Daoy (cell line): ENCODE measurements at regions not wholly inside any gene's neighbourhood (a gene's known extent, or its start where the extent isn't known, plus 50 kb on each side); places are given as distances from the start of the nearest gene placed in this dataset.
"Not testable (repeated sequence)": the region's sequence is repeated elsewhere in the genome, so short reads cannot be mapped to it uniquely, and the experiment has no call there.

Experiments
- DNase-seq: peaks from one replicate; pipeline ENCODE4 v3.0.0-alpha.2; 2015; ENCODE audit warnings: low read depth

- DNase-seq = no peak
Measured at GRCh38 chr6:102918161-102918560, 1524.7 kb downstream of the GRIK2 start.

DNA sequence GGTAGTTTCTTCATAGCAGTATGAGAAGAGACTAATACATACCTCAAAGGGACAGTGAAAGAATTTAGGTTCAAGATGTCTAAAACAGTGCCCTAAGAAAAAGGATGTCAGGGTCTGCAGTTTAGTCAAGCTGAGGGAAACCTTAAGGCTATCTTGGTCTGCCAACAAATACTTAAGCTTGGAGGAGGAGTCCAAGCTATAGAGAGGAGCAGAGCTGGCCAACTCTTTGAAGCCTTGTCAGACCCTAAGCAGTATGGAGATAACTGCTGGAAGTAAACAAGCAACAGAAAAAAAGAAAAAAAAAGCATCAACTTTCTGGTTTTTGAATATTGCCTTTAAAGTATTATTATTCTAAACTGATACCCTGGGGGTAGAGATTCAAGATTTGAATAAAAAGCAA is 1518.1 kb downstream of the GRIK2 start:
- DNase-seq = no peak

DNA sequence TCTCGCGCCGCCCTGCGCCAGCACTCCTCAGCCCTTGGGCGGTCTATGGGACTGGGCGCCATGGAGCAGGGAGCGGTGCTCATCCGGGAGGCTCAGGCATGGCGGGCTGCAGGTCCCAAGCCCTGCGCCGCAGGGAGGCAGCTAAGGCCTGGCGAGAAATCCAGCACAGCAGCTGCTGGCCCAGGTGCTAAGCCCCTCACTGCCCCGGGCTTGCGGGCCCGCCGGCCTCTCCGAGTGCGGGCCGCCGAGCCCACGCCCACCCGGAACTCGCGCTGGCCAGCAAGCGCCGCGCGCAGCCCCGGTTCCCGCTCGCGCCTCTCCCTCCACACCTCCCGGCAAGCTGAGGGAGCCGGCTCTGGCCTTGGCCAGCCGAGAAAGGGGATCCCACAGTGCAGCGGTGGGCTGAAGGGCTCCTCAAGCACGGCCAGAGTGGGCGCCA is 1517.2 kb downstream of the GRIK2 start:
- DNase-seq = not testable (repeated sequence)

GRCh38 chr6:102907181-102907580 is 1513.7 kb downstream of the GRIK2 start:
- DNase-seq = no peak

DNA sequence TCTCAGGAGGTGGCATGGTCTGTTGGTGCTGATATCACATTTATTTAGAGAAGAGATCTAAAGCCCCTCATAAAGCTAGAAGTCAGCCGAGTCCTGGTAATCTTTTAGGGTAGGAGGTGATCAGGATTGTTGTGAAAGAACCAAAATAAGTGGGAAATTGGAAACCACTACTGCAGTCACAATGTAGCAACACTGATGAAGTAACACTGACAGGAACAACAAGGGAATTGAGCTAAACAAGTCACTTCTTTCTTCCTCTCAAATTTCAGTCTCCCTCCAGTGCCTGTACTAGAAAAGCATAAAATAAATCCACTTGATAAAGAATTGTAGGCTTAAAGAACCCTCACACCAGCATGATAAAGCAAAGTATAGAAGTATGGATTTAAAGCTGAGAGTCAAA is 1509.0 kb downstream of the GRIK2 start:
- no peak for DNase-seq

DNA sequence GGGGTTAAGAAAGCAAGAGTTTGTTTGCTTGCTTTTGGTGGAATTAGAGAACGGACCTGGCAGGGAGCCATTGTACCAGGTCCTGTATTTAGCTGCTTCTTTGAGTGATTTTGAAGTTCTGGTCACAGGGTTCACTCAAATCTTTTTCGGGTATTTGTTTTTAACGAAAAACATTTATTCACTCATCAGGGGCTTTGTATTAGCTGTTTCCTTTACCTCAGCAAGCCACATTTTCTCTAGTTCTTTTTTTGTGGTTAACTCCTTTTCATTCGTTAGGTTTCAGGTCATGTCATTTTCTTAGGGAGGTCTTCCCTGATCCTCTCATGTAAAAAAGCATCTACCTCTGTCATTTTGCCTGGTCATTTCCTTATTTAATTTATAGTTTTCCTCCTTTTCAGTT is 1502.2 kb downstream of the GRIK2 start:
- DNase-seq = no peak

DNA sequence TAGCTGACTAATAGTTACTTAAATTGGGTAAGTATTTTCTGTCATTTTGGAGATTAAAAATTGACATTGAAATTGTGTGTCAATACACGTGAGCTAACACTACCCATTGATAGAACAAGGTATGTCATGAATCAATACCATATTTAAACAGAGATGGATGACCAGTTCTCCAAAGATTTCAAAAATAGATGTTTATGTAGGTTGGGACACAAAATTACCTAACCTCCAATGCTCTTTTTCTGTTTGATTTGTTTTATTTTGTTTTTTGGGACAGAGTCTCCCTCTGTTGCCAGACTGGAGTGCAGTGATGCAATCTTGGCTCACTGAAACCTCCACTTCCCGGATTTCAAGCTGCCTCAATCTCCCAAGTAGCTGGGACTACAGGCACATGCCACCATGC is 1491.7 kb downstream of the GRIK2 start:
- no peak for DNase-seq

- DNase-seq = no peak
Measured at GRCh38 chr6:102853249-102853955, 1459.9 kb downstream of the GRIK2 start.

- no peak for DNase-seq
Measured at GRCh38 chr6:102848796-102849195, 1455.3 kb downstream of the GRIK2 start.

- no peak for DNase-seq
Measured at GRCh38 chr6:102848210-102848609, 1454.7 kb downstream of the GRIK2 start.

DNA sequence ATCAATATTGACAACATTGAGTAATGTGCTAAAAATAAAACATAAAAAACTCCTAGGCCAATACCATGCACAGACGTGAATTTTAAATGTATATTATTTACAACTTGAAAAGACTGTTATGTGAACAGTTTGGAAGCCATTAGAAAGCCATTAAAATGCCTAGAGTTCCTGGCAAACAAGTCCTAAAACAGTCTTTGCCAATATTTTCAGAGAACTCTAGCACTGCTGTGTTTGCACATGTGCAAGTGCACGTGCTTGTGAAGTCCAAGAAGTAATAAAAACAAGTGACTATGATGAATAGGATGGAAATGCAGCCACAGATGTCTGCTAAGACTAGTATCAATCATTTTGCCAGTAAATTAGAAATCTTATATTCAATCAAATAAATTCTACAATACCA is 1447.6 kb downstream of the GRIK2 start:
- no peak for DNase-seq

DNA sequence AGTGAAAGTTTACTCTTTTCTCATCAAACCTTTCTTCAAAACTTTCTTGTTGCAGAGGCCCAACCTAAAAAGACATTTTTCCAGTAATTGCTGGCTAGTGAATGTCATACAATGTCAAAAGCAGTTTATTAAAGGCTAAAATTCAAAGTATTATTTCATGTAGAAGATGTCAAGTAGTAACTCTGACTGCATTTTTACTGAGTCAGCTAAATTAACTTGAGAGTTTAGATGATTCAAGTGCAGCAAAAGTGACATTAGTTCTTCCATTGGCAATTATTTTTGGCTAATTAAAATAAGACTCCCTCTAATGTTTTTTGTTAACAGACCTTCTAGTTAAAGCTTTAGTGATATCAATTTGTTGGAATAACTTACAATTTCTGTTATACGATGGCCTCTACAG is 1438.5 kb downstream of the GRIK2 start:
- no peak for DNase-seq

GRCh38 chr6:102820098-102820497 is 1426.6 kb downstream of the GRIK2 start:
- DNase-seq = no peak

DNA sequence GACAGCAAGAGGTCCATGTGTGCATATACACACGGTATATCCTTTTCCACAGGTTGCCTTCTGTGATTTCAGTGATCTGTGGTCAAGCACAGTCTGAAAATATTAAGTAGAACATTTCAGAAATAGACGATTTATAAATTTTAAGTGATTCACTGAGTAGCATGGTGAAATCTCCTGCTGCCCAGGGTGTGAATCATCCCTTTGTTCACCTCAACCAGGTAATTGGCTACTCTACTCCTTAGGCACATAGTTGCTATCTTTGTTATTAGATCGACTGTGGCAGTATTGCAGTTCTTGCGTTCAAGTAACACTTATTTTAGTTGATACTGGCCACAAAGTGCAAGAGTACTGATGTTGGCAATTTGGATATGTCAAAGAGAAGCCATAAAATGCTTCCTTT is 1421.7 kb downstream of the GRIK2 start:
- DNase-seq = no peak

DNA sequence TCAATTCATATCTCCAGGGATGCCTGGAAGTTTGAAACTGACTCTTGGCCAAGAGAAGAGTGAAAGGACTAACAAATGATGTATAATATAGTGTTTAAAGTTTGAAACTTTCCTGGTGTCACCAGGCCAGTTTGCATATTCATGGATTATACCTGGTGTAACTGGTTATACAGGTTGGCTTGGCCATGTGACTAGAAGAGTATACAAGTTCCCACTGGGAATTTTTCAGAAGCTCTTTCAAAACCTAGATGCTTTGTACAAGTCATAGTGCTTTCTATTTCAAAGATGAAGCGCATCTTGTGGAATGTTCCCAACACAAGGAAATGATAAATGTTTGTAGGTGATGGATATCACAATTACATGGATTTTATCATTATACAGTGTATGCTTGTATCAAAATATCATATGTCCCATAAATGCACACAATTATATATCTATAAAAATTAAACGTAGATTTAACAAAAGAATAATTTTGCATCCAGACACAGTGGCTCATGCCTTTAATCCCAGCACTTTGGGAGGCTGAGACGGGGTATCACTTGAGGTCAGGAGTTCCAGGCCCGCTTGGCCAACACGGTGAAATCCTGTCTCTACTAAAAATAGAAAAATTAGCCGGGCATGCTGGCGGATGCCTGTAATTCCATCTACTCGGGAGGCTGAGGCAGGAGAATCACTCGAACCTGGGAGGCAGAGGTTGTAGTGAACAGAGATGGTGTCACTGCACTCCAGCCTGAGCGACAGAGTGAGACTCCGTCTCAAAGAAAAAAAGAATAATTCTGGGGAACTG is 1420.2 kb downstream of the GRIK2 start:
- DNase-seq = no peak

GRCh38 chr6:102812242-102812641 is 1418.7 kb downstream of the GRIK2 start:
- no peak for DNase-seq

GRCh38 chr6:102808944-102809505 is 1415.5 kb downstream of the GRIK2 start:
- not testable (repeated sequence) for DNase-seq

GRCh38 chr6:102799051-102799450 is 1405.5 kb downstream of the GRIK2 start:
- DNase-seq = no peak

DNA sequence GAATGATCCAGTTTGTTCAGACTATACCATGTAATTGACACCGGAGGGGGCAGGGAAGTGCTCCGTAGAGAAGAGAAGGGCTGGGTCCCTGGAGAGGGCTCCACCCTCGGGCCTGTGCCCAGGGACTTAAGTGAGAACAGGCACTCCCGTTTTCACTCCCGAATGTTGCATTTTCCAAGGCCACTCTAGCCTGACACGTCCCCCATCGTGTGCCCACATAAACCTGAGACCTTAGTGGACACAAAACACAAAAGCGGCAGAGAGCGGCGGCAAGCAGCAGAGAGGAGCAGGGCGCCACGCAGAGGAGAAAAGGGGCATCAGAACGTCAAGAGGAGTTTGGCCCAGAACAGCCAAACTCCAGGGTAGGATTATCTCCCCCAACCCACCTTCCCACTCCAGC is 1405.1 kb downstream of the GRIK2 start:
- DNase-seq = no peak

GRCh38 chr6:102793752-102794151 is 1400.2 kb downstream of the GRIK2 start:
- DNase-seq = no peak

DNA sequence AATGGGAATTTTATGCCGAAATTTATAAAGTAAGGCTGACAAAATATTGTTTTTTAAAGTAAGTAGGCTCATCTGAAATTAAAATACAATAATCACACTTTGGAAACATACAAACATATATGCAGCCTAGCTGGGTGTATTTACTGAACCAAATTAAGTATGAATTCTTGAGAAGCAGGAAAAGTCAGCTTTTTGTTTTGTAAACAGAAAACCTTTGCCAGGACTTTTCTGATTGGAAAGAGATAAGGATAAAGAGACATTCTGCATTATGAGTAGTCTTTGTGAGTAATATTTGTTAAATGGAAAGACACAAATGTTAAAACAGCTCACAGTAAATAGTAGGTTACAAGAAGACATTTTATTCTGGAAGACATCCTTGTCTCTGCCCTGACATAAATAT is 1380.8 kb downstream of the GRIK2 start:
- no peak for DNase-seq

- DNase-seq = no peak
Measured at GRCh38 chr6:102773636-102774035, 1380.1 kb downstream of the GRIK2 start.

- DNase-seq = no peak
Measured at GRCh38 chr6:102766963-102767362, 1373.5 kb downstream of the GRIK2 start.
